HG03095 (cell line): ENCODE measurements at regions not wholly inside any gene's neighbourhood (a gene's known extent, or its start where the extent isn't known, plus 50 kb on each side); places are given as distances from the start of the nearest gene placed in this dataset.

Experiments
- ATAC-seq: cut with Tn5 transposase; IDR thresholded peaks from one replicate; pipeline ENCODE4 v1.9.1; 2021; ENCODE audit warnings: moderate library complexity; ENCODE audit not compliant: unreplicated experiment

DNA sequence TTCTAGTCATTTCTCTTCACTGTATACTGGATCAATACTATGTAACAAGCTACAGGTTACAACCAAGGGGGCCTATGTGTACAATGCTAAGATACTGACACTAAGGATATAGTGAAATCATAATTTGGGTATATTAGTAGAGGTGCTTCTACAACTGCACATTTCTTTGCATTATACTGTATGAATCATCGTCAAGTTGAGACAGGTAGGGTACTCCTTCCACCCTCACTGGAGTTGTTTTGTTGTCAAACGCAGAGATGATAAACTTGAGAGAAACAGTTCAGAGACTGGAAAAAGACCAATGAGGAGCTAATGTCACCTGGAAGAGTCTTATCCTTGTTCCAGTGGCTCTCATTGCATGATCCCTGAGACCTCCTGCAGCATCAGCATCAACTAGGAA lies 208.2 kb upstream of the PRPS1L1 start:
- no peak for ATAC-seq

DNA sequence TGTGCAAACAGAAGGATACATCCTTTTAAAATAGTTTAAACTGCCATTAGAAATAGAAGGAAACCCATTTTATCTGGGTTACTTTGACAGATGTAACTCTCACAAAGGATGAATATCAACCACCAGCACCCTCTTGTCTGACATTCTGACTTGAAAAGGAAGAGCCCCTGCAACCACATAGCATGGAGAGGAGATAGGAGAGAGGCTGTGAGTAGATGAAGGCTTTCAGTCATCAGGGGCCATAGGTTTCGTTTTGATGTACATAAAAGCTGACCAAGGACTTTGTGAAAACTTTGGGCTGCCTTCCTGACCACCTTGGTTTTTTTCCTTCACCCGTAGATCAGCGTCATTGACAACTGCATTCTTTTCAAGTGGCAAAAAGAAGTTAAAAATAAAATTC lies 211.6 kb upstream of the PRPS1L1 start:
- ATAC-seq: no peak

DNA sequence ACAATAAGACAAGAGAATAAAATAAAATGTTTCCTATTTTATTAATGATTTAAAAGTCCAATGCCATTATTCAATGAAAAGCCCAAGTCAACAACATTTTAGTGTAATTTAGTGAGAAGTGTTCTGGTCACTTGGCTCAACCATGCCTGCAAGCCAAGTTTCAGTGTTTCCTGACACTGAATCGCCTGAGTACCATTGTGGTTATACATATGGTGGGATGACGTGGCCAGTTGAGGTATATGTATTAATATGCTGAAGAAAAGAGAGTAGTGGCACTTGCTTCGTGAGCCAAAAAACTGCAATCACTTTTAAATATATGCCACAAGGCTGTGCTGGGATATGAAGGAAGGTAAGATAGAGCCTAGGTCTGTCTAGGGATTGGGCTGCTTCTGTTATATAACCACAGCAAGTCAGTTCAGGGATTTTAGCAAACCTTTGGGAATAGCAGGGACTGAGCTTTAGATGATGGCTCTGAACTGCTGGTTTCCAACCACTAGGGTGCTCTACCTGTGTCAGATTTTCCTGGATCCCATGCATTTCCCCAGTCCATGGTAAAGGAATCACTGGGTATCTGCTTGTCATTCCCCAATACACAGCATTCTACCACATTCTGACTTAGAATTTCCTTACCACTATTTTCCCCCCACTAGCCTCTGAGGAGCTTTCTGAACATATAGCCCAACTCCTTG lies 214.0 kb upstream of the PRPS1L1 start:
- no peak for ATAC-seq

DNA sequence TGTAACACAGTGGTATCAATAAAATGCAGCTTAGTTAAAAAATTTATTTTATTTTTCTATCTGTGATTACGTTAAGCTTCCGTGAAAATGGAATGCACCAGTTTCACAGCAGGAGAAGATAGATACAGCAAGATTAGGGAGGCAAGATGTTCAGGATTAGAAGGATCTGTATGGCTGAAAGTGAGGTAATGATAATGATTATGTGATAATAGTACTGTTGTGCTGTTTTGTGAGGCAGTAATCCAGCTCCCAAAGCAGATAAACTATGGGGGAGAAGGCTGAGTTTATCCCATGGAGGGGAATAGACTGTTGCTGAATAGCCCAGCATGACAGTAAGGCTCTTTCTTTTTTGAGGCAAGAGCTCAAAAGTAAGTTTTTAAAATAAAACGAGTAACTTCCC lies 216.1 kb upstream of the PRPS1L1 start:
- ATAC-seq: no peak

DNA sequence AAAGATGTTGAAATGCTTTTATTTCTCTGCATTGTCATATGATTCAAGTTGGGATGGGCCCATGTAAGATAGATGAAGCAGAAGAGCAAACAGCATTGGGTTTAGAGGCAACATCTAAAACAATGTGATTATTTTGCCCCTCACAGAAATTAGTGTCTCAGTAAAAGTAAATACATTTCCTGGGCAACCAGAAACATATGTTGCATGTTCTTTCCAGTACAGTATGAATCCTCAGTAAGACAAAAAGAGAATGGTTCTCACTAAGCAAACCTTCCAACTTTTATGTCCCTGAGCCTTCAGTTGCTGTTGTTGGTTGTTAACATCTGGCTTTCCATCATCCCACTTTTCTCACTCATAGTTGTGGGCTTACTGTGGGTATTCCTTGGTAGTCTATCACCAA lies 222.5 kb upstream of the PRPS1L1 start:
- no peak for ATAC-seq

DNA sequence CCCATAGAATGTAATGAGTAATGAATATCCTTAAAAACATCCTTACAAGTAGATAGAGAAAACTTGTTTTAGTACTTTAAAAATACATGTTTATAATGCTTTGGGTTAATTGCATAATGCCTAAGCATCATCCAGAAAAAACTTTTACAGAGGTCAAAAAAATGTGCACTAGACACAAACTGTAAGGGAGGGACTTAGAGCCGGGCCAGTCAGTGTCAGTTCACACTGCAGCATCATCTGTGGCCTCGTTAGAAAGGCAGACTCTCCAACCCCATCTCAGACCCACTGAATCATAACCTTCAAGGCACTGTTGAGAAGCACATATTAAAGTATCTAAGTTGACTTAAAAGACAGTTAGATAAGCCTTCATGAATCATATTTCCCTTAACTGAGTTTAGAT lies 230.1 kb upstream of the PRPS1L1 start:
- no peak for ATAC-seq

DNA sequence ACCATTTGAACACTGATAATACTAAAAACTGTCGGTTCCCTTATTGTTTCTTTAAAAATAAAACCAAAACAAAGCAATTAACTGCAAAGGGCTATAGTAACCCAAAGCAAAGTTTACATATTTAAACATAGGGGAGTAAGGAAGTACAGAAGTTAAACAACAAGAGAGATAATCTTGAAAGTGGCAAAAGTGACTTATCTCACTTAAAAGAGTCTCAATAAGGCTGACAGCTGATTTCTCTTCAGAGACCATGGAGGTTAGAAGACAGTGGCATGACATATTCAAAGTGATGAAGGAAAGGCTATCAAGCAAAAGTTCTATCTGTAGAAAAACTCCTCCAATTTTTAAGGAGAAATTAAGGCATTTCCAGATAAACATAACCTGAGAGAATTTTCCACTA lies 233.5 kb upstream of the HDAC9 start:
- no peak for ATAC-seq

DNA sequence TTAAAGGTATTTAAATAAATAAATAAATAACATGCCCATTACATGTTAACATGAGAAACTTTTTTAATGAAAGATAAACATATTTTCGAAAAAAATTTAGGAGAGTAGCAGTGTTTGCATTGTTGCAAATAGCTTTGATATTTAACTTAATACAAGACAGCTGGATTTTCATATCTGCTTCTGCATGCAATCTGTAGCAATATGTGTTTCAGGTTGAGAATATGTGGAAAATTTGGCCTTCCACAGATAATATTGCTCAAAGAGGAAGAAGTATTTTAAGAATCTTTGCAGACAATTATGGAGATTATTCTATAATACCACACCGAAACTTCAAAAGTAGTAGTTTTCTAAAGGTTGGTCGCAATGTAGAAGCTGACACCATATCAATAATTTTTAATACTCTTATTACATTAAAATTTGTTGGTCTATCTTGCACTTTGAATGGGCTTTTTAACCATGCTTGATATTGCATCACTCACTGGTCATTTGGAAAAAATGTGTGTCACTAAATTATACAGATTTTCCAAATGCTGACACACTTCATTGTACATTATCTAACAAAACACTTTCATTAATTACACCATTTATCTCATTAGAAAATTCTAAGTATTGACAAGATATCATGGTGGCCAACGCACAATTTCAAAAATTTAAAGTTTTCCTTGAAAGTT lies 229.8 kb upstream of the HDAC9 start:
- ATAC-seq: no peak

DNA sequence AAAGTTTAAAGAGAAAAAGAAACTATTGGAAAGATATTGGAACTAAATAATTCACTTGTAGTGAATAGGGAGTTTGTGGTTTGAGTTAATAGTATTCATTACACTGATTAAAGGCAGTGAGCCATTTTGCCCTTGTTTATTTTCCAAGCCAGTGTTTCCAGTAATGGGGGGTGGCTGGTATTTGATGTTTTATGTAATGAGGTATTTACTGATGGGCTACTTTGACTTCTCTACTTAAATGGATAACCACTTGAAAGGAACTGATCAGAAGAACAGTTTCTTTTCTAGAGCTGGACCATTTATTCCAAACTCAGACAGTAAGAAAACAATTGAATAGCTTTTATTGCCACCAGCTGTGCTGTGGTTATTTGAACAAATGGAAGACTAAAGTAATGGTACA lies 227.0 kb upstream of the HDAC9 start:
- ATAC-seq: no peak

DNA sequence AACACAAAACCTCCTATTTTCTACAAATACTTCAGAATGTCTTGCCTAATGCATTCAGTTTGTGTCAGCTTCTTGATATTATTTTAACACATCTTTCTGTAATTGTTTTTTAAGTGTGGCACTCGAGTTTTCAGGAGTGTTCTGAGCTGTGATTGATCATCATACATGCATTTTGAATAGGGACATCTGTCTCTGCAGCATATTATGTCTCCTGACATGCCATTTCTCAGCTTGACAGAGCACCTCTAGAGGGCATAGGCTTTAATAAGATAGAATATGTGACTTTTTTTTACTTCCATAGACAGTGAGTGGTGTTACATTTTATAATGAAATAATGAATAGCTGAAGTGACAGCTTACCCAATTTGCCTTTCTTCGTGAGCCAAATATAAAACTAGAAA lies 219.2 kb upstream of the HDAC9 start:
- ATAC-seq: no peak

DNA sequence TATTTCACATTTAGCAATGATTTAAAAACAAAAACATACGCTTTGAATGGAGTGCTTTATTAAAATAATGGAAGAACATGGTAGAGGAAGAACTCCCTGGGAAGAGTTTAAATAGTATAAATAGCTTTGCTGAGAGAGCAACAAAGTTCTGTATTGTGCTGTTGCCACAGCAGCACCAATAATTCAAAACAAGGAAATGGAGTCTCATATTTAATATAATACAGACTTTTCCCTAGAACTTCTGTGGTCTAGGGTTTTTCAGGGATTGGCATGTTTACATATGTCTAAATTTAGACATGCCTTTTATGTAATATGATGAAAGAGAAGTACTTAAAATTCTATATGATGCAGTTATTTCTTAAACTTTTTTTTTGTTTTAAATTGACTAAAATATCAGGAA lies 217.2 kb upstream of the HDAC9 start:
- ATAC-seq: no peak

DNA sequence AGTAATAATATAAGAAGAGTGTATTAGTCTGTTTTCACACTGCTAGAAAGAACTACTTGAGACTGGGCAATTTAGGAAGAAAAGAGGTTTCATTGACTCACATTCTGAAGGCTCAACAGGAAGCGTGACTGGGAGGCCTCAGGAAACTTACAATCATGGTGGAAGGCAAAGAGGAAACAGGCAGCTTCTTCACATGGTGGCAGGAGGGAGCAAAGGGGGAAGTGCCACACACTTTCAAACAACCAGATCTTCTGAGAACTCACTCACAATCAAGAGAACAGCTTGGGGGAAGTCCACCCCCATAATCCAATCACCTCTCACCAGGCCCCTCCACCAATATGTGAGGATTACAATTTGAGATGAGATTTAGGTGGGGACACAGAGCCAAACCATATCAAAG lies 212.5 kb upstream of the HDAC9 start:
- no peak for ATAC-seq

DNA sequence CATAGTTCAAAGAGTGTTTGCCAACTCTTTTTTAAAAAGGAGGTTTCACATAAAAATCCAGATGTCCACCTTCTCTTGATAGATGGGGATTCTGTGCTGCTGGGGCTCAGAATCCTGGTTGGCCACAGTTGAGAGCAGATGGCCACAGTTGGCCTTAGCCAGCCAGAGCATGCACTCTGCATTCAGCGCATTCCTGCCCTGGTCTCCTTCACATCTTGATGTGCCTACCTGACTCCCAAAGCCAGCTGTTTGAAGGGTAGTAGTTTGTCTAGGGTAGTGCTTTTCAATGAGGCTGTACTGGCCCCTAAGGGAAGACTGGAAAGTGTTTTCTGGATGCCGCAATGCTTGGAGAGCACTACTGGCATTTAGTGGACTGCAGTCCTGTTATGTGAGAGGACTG lies 208.1 kb upstream of the HDAC9 start:
- no peak for ATAC-seq

DNA sequence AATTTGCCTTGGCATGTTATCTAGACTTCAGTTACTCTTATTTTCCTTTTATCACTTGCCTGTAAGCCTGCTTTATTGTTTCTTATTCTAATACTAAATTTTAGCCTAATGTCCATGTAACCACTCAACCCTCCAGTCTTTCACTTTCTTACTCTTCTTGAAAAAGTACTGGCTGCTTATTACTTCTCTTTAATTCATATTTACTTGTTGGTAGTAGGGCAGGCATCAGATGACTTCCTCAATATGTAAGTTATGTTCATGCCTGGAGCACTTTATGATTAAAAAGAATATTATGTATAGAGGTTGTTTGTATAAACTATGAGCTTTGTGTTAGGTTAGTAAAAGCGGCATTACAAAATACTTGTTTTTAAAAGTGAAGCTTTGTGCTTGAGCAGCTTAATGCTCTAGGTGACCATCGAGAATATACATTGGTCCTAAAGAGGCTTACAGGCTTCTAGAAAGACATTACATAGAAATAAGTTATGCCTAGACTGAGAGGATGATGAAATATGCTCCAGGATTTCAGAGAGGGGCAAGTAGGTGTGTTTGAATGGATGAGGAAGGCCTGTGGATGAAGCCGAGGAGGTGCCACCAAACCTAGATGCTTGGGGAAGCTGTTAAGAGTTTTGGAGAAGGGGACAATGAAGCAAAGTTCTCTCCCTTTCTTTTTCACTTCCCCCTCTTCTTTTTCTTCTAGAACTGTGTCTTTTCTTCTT lies 207.1 kb upstream of the HDAC9 start:
- ATAC-seq: no peak

DNA sequence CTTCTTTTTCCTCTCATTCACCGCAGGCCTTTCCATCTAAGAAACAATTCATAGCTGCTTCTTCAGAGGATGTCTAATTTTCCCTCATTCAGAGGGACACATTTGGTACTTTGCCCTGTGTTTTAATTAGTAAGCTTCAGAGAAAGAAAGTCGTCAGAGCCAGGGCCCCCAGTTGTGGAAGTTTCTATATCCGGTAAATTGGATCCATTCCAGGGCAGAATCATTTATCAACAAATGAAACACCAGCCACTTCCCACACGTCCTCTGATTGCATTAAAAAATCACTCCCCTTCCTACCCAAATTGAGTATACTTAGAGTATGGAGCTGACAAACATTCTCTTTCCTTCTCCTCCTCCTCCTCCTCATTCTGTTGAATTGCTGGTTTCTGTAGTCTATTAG lies 205.8 kb upstream of the HDAC9 start:
- ATAC-seq: no peak

DNA sequence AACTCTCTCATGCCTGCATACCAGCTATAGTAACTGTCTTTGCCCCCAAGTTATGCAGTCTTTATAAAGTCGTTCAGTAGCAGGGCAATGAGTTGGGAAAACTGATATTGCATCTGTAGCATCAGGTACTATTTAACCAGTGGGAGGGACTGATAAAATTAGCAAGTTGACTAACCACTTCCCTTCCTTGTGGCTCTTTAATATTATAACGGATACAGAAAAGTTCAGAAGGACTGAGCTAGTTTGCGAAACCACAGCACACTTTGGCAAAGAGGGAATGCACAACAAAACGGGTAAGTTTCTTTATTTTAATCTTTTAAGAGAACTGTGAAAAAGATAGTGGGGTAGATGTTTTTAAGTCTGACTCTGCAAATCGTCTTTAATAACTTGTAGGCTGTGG lies 205.3 kb upstream of the HDAC9 start:
- ATAC-seq: peak; percentile 78

DNA sequence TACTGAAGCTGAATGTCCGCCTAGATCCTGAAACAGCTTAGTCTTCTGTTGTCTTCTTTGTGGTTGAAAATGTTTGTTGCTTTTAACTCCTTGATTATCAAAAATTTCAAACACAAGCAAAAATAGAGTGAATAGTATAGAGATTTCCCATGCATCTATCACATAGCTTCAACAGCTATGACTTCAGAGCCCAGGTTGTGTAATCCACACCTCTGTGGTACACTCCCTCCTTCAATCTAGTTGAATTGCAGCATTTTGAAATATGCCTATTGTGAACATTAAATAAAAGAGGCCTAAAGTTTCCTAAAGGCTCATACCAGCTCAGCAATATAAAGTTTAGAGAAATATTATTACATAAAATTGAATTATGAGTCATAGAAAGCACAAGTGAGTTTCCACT lies 204.7 kb upstream of the HDAC9 start:
- no peak for ATAC-seq

DNA sequence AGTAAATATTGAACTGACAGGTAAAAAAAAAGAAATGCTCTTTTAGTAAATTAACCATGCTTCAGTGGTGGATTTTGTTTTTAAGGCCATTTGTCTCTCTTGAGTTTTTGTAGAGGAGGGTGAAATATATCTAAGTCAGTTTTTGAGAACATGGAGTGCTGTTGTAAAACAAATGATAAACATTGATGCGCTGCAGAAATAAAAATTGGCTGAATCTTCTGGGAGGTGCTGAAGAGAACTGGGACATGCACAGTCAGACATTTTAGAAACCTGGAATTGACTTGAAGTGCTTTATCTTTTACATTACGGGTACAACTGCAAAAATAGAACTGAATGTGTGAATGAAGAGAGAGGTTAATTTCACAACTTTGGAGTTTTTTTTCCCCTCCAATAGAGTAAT lies 203.0 kb upstream of the HDAC9 start:
- ATAC-seq: no peak

DNA sequence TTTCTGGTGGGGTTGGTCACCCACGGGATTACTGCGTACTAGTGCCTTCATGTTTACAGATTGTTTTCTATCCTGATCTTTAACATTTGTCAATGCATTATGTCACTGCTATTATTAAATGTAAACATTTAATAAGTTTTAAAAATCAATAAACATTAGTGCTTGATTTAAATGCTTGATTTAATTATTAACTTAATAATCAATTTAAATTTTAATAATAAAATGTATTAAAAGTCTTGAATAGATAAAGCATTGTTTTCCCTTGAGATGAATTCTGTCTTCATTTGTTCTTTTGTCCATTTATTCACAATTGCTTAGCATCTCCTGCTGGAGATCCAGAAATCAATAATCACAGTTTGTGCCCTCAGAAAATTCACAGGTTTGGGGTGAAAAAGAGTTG lies 201.8 kb upstream of the HDAC9 start:
- no peak for ATAC-seq

DNA sequence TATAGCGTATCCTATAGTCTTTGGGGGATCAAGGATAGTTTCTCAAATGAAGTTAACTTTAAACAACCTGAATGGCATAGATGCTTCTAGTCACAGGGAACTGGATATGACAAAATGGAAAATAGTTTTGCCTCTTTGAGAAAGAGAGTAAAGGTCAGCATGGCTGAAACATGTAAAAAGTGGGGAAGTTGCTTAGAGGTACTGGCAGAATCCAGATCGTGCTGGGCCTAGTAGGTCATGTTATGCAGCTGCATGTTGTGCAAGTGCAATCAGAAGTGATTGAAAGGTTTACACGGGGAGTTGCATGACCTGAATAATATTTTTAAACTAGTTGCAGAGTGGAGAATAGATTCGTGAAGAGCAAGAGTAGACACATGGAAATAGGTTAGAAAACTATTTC lies 201.1 kb upstream of the HDAC9 start:
- ATAC-seq: no peak

DNA sequence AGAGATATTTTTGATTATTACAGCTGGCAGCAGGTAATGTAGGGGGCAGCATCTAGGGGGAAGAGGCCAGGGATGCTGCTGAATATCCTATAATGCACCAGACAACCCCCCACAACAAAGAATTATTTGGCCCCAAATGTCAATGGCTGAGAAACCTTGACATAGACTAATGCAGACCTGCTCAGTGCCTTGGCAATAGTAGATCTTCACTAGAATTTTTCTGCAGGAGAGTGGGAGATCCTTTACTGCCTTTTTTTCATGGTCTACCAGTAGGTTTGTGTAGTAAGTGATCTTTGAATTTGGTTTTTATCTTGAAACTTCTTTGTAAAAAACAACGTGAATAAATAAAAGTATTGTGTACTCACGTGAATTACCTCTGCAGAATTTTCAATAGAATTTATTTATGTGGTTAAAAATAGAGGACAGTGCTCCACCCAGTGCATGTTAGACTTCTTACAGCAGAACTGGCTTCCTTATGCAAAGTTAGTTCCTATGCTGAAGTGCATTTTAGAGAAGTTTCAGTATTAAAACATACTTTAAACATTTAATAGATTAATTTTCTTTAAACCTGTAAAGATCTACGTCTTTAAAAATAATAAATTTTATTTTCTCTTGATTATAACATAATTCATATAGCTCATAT lies 199.6 kb upstream of the HDAC9 start:
- no peak for ATAC-seq

DNA sequence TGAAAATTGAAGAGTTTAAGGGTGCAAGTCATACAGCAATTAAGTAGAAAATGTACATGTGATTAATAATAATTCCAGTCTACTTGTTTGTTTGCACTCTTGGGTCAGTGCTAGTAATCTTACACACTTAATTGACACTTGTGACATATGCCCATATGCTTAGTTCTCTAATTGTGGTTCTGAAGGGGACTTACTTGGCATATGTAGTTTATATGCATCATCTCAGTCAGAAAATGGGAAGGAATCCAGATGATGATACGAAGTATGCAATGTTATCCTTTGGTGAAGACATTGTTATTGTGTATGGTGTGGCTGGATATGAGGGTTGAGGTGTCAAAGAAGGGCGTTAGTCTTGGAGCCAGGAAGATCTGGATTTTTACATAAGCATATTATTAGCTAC lies 193.5 kb upstream of the HDAC9 start:
- no peak for ATAC-seq
